Uterus (tissue), 2 donors: ENCODE measurements at regions not wholly inside any gene's neighbourhood (a gene's known extent, or its start where the extent isn't known, plus 50 kb on each side); places are given as distances from the start of the nearest gene placed in this dataset.

Source experiments
- CTCF ChIP-seq, 4 experiments: fragments of 200-600 bp in 2 of 4; fragments of 450-650 bp in 2 of 4; sonication (generic) in 2 of 4; IDR thresholded peaks; one replicate each; pipeline ENCODE4 v1.5.1; 2016 to 2019; ENCODE audit warnings: antibody characterized with exemption in 4 of 4, mild to moderate bottlenecking in 2 of 4, moderate library complexity in 1 of 4
- POLR2A ChIP-seq, 2 donors: fragments of 450-650 bp; IDR thresholded peaks; one replicate each; pipeline ENCODE4 v1.6.1; 2016; ENCODE audit warnings: antibody characterized with exemption in 2 of 2, mild to moderate bottlenecking in 1 of 2, moderate library complexity in 1 of 2

GRCh38 chr5:174459071-174459702 lies 265.2 kb upstream of the MSX2 start:
- TF ChIP-seq CTCF (IDR thresholded peaks at IDR 0.05) (no peak), POLR2A (IDR thresholded peaks at IDR 0.05) (no peak)
